CD4-positive, alpha-beta T cell (primary cell): ENCODE measurements at regions not wholly inside any gene's neighbourhood (a gene's known extent, or its start where the extent isn't known, plus 50 kb on each side); places are given as distances from the start of the nearest gene placed in this dataset.

Experiments used
- ATAC-seq: fragments of 200-7000 bp; cut with Tn5 transposase; one replicate; pipeline ENCODE4 v1.10.0; 2022; ENCODE audit warnings: mild to moderate bottlenecking; ENCODE audit not compliant: poor library complexity
- CTCF ChIA-PET: fragments of 350-600 bp; sonication (Branson Sonifier 250); formaldehyde crosslinking; loops from one replicate; lab custom pipeline; 2021; ENCODE audit warnings: antibody characterized with exemption, inconsistent platforms; lab: Charles Lee
- POLR2A ChIA-PET: fragments of 350-600 bp; sonication (Branson Sonifier 250); formaldehyde crosslinking; loops from one replicate; lab custom pipeline; 2021; ENCODE audit warnings: antibody characterized with exemption, inconsistent platforms; lab: Charles Lee
- DNase-seq, 14 experiments: peaks; one replicate each; pipeline ENCODE4 v3.0.0-alpha.2; 2013 to 2020; ENCODE audit warnings: mixed read lengths in 2 of 14
- H3K27ac ChIP-seq, 2 donors: one replicate each; pipeline versions ENCODE4 v1.5.1 to v1.7.0; 2013; ENCODE audit warnings: low read length in 2 of 2, low read depth in 1 of 2, mild to moderate bottlenecking in 1 of 2
- H3K27me3 ChIP-seq, 2 experiments: 1 replicate in 1 of 2; 2 replicates in 1 of 2; pipeline versions ENCODE4 v1.6.1 to v1.7.0; 2013; ENCODE audit warnings: low read length in 2 of 2, control low read depth in 1 of 2, mild to moderate bottlenecking in 1 of 2, moderate library complexity in 1 of 2; ENCODE audit not compliant: insufficient read depth in 2 of 2, control insufficient read depth in 1 of 2
- H3K36me3 ChIP-seq: one replicate; pipeline ENCODE4 v1.6.1; 2013; ENCODE audit warnings: low read length, control low read depth; ENCODE audit not compliant: insufficient read depth
- H3K4me1 ChIP-seq: one replicate; pipeline ENCODE4 v1.6.1; 2013; ENCODE audit warnings: low read length, control low read depth; ENCODE audit not compliant: insufficient read depth
- H3K4me3 ChIP-seq: one replicate; pipeline ENCODE4 v1.5.1; 2013; ENCODE audit warnings: mild to moderate bottlenecking, low read length, moderate library complexity
- H3K9me3 ChIP-seq, 2 experiments: 1 replicate in 1 of 2; 2 replicates in 1 of 2; pipeline versions ENCODE4 v1.6.1 to v1.7.0; 2013; ENCODE audit warnings: low read length in 2 of 2, mild to moderate bottlenecking in 2 of 2, control low read depth in 1 of 2, moderate library complexity in 1 of 2; ENCODE audit not compliant: control insufficient read depth in 1 of 2, insufficient read depth in 1 of 2
- H3K27ac Mint-ChIP-seq: one replicate; pipeline ENCODE4 v1.8.0; 2020; ENCODE audit warnings: mixed read lengths
- H3K27me3 Mint-ChIP-seq: one replicate; pipeline ENCODE4 v1.8.0; 2021; ENCODE audit warnings: mixed read lengths
- H3K36me3 Mint-ChIP-seq: one replicate; pipeline ENCODE4 v1.8.0; 2021; ENCODE audit warnings: low read depth, mixed read lengths
- H3K4me1 Mint-ChIP-seq: one replicate; pipeline ENCODE4 v1.8.0; 2021; ENCODE audit warnings: low read depth, mixed read lengths
- H3K4me3 Mint-ChIP-seq: one replicate; pipeline ENCODE4 v1.8.0; 2020; ENCODE audit warnings: mild to moderate bottlenecking, mixed read lengths
- H3K9me3 Mint-ChIP-seq: one replicate; pipeline ENCODE4 v1.8.0; 2020; ENCODE audit warnings: mixed read lengths
- CTCF ChIP-seq: fragments of 200-600 bp; IDR thresholded peaks from one replicate; pipeline ENCODE4 v1.8.0; 2022; ENCODE audit warnings: antibody characterized with exemption, mild to moderate bottlenecking
- intact Hi-C, 2 experiments: fragments of 100-400 bp; cut with DNase I in 1 of 2; cut with micrococcal nuclease in 1 of 2; formaldehyde crosslinking; loops; one replicate each; pipeline versions ENCODE4 v1.15.1 to v1.9.0; 2023 to 2025; cut with DNase I, micrococcal nuclease

- Histone ChIP-seq H3K4me1 (no peaks in the 10 kb centered on the region), H3K36me3 (peaks cover 4% of the 10 kb centered on the region), H3K9me3 (no peaks in the 10 kb centered on the region), H3K27me3 (no peaks in the 10 kb centered on the region), H3K27ac (no peak overlapping the region), H3K4me3 (no peak overlapping the region)
- ChIA-PET CTCF (no interaction called here), POLR2A (no interaction called here)
- peaks cover 9% of the 10 kb centered on the region for H3K36me3 Mint-ChIP-seq
- no peak for TF ChIP-seq CTCF
- intact Hi-C loops, result no loop called here
- ATAC-seq (no peak), DNase-seq (no peak)
- no peaks in the 10 kb centered on the region for H3K4me1 Mint-ChIP-seq
- H3K9me3 Mint-ChIP-seq, result no peaks in the 10 kb centered on the region
- H3K27me3 Mint-ChIP-seq, result no peaks in the 10 kb centered on the region
- H3K4me3 Mint-ChIP-seq, result no peak overlapping the region
- no peak overlapping the region for H3K27ac Mint-ChIP-seq
These were observed 129.4 kb downstream of the TANC2 start for GRCh38 chr17:63095459-63095858.

GRCh38 chr17:63095879-63096278, 129.8 kb downstream of the TANC2 start:
- ChIA-PET CTCF (no interaction called here), POLR2A (no interaction called here)
- Histone ChIP-seq H3K4me1 (no peaks in the 10 kb centered on the region), H3K27ac (no peak overlapping the region), H3K36me3 (peaks cover 4% of the 10 kb centered on the region), H3K4me3 (no peak overlapping the region), H3K9me3 (no peaks in the 10 kb centered on the region), H3K27me3 (no peaks in the 10 kb centered on the region)
- Mint-ChIP-seq H3K27ac (no peak overlapping the region), H3K36me3 (peaks cover 9% of the 10 kb centered on the region), H3K27me3 (no peaks in the 10 kb centered on the region), H3K9me3 (no peaks in the 10 kb centered on the region), H3K4me3 (no peak overlapping the region), H3K4me1 (no peaks in the 10 kb centered on the region)
- DNase-seq (no peak), ATAC-seq (no peak)
- intact Hi-C loops, result no loop called here
- TF ChIP-seq CTCF, result no peak

- peaks cover 4% of the 10 kb centered on the region for H3K36me3 ChIP-seq
- ATAC-seq (no peak), DNase-seq (no peak)
- H3K9me3 ChIP-seq, result no peaks in the 10 kb centered on the region
- intact Hi-C loops, result no loop called here
- Mint-ChIP-seq H3K36me3 (peaks cover 11% of the 10 kb centered on the region), H3K4me3 (no peak overlapping the region), H3K4me1 (no peaks in the 10 kb centered on the region), H3K27ac (no peak overlapping the region), H3K27me3 (no peaks in the 10 kb centered on the region), H3K9me3 (no peaks in the 10 kb centered on the region)
- CTCF ChIA-PET, result no interaction called here
- H3K27me3 ChIP-seq, result no peaks in the 10 kb centered on the region
- H3K27ac ChIP-seq, result no peak overlapping the region
- no peak overlapping the region for H3K4me3 ChIP-seq
- H3K4me1 ChIP-seq, result no peaks in the 10 kb centered on the region
- POLR2A ChIA-PET, result no interaction called here
- no peak for TF ChIP-seq CTCF
These were observed 130.4 kb downstream of the TANC2 start for GRCh38 chr17:63096426-63096825.
